ENCODE measurements at regions not wholly inside any gene's neighbourhood (a gene's known extent, or its start where the extent isn't known, plus 50 kb on each side); places are given as distances from the start of the nearest gene placed in this dataset.

DNA sequence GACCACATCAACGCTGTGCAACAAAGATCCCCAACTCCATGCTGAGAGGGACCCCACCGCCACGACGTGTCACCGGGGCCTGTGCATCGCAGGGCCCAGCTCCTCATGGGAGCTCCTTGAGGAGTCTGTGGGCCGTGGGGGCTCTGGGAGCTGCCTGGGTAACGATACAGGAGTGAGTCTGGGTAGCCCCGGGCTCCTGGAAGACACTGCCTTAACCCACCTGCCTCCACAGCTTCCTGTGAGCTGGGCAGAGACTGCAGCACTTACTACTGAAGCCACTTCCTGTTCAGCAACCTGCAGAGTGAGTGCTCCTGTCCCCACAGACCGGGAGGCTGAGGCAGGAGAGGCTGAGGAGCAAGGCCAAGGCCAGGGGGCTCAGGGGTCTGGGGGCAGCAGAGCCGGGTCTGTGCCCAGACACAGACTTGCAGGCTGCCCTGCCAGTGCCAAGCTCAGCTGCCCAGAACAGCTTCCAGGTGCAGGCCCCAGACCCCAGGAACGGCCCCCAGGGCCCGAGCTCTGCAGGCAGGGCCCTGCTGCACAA lies 226.7 kb downstream of the BRD1 start:
- DNase-seq = no peak

- no peak for DNase-seq
Measured at GRCh38 chr22:49600468-49600867, 227.2 kb downstream of the BRD1 start.

DNA sequence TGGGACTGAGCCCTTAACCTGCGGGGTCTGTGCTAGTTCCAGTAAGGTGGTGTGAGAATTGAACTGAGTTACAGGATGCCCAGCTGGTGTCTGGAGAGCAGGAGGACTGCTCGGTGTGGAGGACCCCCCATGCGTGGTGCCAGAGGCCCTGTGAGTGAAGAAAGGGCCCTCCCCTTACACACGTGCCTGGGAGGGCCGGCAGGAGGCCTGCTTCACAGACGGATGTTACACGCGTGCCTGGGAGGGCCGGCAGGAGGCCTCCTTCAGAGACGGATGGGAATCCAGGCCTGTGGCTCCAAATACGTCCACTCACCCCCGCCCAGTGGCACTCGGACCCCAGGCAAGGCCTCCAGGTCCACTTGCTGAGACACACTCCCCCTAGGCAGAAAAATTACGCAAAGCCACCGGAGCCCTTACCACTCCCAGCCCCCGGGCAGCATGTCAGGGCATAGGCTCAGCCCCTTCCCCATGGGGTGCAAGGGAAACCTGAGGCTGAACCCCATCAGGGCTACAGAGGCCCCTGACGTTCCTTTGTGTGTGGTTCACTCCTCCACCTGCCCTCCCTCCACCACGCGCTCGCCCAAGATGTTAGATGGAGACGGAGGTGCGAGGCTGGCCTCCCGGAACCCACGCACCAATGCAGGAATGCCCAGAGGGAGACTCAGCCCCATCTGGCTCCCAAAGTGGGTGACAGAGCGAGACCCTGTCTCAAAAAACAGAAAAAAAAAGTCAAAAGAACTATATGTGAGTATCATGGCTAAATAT lies 227.8 kb downstream of the BRD1 start:
- no peak for DNase-seq

DNA sequence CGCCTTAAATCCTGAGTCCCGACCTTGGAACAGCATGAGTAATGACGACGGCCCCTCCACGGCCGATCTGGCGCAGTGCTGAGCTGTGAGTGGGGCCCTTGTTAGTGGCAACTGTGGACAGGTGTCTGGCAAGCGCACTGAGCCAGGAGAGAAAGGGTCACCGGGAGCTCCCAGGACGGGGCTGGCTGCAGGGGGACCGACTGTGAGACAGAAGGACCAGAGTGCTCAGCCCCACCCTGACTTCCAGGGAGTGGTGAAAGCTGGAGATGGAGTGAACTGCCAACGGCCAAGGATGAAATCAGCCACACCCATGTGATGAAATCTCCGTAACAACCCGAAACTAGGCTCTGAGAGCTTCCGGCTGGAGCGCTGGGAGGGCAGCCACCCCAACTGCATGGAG lies 228.6 kb downstream of the BRD1 start:
- no peak for DNase-seq

GRCh38 chr22:49598338-49598737 lies 229.3 kb downstream of the BRD1 start:
- DNase-seq = no peak

DNA sequence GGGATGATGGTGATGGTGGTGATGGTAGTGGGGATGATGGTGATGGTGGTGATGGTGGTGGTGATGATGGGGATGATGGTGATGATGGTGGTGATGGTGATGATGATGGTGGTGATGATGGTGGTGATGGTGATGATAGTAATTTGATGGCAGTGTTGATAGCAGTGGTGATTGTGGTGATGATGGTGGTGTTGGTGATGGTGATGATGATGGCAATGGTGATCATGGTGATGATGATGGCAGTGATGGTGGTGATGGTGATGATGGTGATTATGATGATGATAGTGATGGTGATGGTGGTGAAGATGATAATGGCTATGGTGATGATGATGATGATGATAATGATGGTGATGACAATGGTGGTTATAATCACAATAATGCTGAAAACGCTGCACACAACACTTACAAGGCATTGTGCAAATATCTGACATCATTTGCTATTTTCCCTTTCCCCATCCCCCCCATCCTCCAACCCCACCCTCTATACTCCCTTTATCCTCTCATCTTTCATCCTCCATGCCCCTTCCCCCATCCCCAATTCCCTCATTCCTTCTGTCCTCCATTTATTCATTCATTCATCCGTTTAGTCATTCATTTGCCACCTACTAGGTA lies 230.1 kb downstream of the BRD1 start:
- DNase-seq = no peak

DNA sequence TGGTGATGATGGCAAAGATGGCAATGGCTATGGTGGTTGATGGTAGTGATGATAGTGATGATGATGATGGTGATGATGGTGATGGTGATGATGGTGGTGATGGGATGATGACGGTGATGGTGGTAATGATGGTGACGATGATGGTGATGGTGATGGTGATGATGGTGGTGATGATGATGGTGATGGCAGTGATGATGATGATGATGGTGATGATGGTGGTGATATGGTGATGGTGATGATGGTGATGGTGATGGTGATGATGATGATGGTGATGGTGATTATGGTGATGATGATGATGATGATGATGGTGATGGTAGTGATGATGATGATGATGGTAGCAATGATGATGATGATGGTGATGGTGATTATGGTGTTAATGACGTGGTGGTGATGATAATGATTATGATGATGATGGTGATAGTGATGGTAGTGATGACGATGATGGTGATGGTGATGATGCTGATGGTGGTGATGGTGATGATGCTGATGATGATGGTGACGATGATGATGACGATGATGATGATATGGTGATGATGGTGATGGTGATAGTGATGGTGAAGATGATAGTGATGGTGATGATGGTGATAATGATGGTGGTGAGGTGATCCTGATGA lies 232.1 kb downstream of the BRD1 start:
- DNase-seq = no peak

DNA sequence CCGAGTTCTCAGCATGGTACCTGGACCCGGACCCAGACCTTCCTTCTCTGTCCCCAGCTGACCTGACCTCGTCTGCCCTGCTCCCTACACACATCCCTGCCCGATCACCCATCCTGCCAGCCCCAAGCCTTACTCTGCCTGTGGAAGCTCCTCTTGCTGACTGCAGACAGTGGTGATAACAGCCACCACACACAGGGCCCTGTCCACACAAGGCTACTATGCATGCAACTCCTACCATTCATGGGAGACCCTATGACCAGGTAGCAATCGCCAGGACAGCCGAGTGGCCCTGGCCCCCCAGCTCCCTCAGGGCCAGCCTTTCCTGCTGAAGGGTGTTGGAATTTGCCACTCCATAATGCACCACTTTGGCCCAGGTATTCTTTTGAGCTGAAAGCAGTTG lies 233.6 kb downstream of the BRD1 start:
- DNase-seq = no peak

DNA sequence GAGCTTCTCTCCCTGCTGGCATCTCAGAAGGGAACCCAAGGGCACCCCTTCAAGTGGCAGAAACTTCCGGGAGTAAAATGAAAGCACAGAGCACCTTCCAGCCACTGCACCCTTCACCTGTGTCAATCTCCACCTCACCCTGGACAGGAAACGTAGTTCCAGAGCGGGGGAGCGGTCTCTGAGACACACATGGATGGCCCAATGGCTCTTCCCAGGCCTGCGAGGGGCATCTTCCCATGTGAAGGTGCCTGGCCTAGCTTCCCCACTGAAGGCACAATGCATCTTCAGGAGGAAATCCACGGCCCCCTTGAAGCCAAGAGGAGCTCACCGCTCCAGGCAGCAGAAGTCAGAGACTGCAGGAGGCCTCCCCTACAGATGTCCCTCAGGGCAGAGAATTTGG lies 234.2 kb downstream of the BRD1 start:
- DNase-seq = no peak

DNA sequence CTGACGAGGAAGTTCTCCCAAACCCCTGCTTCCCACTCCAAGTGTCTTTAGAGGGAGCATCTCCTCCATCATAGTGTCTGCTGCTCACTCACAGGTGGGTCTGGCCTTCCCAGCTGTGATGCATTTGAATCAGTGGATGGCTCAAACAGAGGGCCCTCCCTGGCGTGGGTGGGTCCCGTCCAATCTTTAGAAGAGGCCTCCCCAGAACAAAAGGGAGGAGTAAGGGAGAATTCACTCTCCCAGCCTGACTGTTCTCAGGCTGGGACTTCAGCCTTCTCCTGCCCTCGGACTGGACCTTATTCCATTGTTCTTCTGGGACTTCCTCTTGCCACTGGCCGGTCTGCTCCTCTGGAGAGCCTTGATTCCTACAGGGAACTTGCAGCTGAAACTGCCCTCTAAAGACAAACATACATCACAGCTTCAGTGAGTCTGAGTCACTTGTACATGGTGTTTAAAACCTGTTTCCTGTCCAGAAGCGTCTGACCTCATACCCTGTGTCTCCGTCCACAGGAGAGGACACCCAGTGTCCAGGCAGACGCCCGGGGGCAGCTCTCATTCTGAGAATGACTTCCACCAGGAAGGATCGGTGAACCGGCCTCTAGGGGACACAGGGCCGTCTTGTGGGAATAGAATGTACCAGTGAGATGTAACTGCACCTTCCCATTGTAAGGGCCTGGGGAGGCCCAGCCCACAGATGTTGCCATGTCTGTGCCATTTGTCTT lies 234.7 kb downstream of the BRD1 start:
- DNase-seq = no peak

DNA sequence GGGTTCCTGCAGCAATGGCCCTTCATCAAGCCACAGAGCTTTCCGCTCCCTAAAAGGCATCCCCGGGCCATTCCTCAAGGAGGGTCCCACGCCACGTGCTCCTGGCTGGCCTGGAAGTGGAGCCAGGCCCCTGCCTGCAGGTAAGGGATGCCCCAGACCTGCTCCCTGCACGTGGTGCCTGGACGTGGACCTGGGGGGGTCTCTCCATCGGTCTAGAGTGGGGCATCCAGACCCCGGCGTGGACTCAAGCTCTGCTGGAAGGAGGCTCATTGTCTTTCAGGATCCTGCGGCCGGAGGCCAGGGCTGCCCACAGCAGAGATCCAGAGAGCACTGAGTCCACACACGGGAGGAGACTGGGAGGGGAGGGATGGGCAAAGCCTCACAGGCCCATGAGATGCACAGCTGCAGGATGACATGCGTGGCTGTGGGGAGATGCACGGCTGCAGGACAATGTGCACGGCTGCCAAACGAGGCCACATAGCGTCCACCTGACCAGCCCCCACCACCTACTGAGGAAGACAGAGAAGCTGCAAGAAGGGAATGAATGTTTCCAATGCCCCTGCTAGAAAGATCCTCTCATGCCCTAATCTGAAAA lies 236.7 kb downstream of the BRD1 start:
- no peak for DNase-seq

- no peak for DNase-seq
Measured at GRCh38 chr22:49590381-49590780, 237.3 kb downstream of the BRD1 start.

GRCh38 chr22:49589811-49590210 lies 237.9 kb downstream of the BRD1 start:
- DNase-seq = no peak

DNA sequence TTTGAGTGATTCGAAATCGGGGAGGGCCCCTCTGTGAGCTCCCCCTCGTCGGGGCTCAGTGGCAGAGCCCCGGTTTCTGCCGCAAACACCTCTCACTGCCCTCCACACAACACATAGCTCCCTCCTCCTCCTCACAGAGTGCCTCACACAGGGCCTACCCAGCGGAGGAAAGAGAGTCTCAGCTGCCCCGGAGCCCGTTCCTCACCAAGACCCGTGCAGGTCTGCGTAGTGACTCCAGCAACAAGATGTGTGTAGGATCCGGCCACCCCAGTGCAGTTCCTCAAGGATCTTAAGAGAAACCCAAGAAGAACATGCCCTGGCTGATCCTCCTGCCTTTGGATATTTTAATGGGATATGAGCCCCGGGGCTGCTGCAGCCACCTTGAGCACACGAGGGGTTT lies 238.4 kb downstream of the BRD1 start:
- no peak for DNase-seq

- DNase-seq = no peak
Measured at GRCh38 chr22:49588739-49589138, 238.9 kb downstream of the BRD1 start.

DNA sequence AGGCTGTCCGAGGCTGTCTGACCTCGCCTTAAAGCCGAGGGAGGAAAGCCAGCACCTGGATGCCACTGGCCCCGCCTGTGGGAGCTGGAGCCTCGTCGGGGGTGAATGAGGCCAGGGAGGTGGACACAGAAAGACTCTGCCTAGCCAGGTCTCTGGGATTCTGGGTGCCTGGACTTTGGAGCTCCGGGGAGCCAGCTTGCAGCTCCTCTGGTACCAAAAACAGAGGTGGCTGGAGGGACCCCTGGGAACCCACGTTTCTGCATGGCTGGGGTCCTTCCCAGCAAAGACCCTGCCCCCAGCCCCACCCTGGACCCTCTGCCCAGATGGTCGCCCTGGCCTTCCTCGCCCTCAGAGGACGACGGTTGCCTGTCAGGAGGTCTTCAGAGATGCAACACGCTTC lies 239.7 kb downstream of the BRD1 start:
- DNase-seq = no peak

GRCh38 chr22:49587421-49587820 lies 240.3 kb downstream of the BRD1 start:
- DNase-seq = no peak

DNA sequence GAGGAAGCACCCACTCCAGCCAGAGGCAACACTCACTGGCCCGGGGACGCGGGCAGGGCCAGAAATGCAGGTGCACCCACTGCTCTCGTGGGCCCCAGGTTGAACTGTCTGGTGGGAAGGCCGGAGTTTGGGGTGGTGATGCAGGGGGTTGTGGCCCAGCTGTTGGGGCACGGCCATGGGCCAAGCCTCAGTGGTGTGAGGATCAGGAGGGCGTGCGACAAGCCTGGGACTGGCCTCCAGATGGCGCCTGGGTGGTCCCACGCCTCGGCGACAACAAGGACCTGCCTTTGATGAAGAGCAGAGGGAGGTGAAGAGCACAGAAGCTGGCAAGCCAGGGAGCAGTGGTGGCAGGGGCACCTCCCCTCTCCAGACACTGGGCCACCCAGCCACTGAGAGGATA lies 240.8 kb downstream of the BRD1 start:
- DNase-seq = no peak

GRCh38 chr22:49586244-49586748 lies 241.4 kb downstream of the BRD1 start:
- DNase-seq = no peak

- DNase-seq = no peak
Measured at GRCh38 chr22:49585461-49586243, 242.0 kb downstream of the BRD1 start.

DNA sequence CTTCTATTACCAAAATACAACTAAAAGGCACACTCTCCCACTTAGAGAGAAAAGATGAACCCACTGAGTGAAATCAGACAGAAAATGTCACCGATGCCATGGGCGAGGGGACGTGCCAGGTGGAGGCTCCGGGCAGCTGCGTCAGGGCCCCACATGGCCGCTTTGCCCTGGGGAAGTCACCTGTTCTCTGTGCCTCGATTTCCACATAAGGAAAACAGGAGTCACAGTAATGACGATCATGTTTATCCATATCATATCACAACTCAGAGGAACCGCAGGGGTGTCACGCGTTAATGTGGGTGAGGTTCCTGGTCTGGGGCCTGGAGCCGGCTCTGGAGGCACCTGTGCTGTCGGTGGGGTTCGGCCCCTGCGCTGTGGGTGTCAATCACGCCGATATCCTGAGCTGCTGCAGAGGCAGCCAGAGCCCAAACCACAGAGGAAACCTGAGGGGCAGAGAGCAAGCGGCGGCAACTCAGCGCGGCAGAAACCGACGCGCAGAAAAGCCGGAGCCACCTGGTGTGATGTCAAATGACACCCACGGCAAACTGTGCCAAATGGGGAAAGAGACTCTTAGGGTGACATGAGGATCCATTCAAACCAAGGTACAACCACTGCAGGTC lies 243.7 kb downstream of the BRD1 start:
- no peak for DNase-seq

- DNase-seq = no peak
Measured at GRCh38 chr22:49583341-49583740, 244.3 kb downstream of the BRD1 start.
